ENCODE measurements at regions not wholly inside any gene's neighbourhood (a gene's known extent, or its start where the extent isn't known, plus 50 kb on each side); places are given as distances from the start of the nearest gene placed in this dataset.
"Not testable (repeated sequence)": the region's sequence is repeated elsewhere in the genome, so short reads cannot be mapped to it uniquely, and the experiment has no call there.

DNA sequence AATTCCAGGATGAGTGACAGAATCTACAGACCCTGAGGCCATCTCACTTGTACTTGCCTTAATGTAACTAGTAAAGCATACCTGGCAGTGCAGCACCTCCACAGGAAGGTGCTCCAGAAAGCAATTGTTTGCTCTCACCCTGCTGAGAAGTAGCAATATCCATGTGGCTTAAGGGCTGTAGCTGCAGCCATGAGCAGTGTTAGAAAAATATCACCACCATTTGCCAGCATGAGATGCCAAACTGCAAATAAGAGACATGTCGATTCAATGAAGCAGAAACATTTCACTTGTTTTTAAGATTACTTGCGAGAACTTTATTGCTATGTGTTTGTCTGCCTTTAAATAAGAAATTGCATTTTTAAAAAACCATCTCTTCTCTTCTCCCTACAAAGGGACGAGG, 151.5 kb downstream of the PRL start:
- DNase-seq (ENCODE audit: low read depth): no peak

GRCh38 chr6:22145823-22146677, 150.8 kb downstream of the PRL start:
- DNase-seq (ENCODE audit: low read depth): peak; percentile 45

DNA sequence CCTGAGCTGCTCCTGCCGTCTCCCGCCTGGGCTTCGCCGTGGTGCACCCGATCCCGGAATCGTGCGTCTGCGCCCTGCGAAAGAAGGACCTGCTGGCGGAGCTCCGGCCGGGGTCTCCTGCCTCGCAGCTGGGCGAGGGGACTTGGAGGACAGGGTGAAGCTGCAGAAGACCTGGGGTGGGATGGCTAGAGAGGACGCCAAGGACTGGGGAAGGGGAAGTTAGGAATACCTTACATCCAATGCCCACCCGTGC, 150.2 kb downstream of the PRL start:
- peak; percentile 23 for DNase-seq (ENCODE audit: low read depth)

DNA sequence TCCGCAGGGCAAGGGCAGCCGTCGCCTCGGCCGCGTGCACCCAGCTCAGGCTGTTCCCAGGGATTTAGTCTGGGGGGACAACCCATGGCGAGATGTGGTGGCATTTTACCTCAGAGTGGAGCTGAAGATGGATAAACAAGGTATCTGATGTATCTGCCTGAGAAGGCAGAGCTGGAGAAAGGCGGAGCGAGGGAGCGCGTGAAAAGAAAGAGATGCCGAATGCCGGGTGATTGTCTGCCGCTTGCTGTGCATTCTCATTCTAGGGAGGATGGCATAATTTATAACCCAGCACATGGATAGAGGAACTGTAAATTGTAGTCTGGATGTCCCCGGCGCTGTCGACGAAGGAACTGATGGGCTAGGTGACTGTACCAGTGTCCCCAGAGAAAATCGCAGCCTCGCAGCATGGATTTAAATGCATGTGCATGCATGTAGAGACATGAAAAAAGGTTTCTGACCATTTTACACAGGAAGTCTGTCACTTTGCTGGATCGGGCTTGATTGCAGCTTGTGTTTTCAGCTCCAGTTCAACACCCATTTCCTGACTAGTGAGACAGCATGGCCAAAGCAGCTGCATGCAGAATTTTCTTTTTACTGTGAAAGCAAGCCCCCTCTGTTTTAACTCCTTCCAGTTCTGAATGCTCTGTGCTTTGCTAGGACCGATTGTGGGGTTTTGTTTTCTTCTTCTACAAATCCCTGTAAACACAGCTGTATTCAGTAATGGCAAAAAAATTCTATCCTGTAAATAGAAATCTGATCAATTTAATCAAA, 149.7 kb downstream of the PRL start:
- peak; percentile 29 for DNase-seq (ENCODE audit: low read depth)

DNA sequence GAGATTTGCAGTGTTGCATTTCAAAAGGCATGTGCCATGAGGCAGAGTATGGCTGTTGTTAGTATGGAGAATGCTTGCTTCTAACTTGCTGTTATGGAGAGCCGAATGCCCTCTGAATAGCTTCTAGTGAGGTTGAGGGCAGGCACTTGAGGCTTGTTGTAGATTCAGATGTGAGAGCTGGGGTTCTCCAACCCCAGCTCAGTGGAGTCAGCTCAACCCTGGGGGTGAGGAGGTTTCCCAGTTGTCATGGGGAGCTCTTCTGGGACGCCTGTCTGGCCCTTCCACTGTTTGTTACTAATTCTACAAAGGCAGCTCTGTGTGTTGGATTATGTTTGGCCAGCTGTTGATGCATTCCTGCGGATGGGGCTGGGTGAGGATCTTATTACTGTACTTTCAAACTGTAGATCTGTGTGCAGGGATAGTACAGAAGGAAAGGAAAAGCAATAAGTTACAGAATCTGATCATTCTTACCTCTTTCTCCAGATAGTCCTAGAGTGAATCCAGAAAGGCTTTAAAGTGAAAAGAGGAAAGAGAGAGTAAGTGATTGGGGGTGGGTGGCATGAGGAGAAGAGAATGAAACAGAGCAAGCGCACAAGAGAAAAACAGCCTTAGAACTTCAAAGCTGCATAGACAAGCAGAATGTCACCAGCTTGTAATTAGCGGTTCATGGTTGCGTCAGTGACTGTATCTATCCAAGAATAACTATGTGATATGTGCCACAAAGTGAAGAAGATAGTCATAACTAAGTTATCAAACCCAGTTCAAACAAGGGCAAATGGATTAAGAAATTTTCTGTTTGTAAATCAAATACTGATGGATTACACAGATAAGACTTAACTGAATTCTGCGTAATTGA, 148.7 kb downstream of the PRL start:
- peak; percentile 81 for DNase-seq (ENCODE audit: low read depth)

GRCh38 chr6:22149096-22149495, 147.7 kb downstream of the PRL start:
- no peak for DNase-seq (ENCODE audit: low read depth)

DNA sequence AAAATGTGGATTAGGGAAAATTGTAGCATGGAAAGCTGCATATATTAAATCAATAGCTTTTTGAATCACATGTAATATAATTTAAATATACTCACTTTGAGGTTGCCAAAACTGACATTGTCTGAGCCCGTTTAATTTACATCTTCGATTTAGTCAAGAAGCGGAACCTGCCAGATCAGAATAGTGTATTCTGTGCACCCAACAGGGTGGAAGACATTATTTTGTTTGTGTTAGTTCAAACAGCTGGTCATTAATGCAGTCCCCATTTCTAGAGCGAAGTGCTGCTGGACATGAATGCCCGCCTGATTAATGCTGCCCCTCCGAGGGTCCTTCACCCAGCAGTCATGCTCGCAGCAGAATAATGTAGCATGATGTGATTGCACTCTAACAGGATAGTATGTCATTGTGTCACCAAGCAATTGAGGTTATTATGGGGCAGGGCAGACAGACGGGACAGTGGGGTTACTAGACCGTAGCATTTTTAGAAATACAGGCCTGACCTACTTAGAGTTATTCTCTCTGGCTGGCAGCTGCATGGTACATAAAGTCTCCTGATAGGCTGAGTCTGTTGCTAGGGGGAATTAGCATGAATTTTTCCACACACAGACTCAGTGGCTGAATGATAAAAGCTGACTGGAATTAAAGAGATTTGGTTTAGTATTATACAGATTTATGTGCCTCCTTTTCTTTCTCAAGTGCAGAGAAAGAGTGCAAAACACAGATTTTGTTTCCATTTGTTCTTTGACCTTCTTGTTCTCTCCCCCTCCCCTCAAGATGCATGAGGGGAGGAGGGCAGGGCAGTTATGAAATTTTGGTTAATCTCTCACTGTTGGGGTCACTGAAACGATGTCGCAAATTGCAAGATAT, 147.1 kb downstream of the PRL start:
- no peak for DNase-seq (ENCODE audit: low read depth)

GRCh38 chr6:22150368-22151035, 146.3 kb downstream of the PRL start:
- no peak for DNase-seq (ENCODE audit: low read depth)

DNA sequence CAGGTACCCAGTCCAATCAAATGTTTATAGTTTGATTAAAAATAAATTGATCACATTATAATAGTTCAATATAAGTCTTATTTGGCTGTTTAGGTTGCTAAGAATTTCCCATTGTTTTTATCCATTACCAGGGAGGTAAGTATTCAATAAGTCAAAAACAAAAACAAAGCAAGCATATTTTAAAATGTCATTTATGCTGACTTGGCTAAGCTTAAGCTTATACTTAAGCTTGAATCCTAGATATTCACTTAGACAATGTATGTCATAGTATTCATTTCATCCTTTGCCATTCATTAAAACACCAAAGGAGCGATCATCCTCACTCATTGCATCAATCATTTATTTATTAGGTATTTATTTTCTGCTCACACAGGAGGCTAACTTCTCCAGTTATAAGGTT, 144.9 kb downstream of the PRL start:
- no peak for DNase-seq (ENCODE audit: low read depth)

GRCh38 chr6:22152841-22153240, 144.0 kb downstream of the PRL start:
- DNase-seq (ENCODE audit: low read depth): no peak

DNA sequence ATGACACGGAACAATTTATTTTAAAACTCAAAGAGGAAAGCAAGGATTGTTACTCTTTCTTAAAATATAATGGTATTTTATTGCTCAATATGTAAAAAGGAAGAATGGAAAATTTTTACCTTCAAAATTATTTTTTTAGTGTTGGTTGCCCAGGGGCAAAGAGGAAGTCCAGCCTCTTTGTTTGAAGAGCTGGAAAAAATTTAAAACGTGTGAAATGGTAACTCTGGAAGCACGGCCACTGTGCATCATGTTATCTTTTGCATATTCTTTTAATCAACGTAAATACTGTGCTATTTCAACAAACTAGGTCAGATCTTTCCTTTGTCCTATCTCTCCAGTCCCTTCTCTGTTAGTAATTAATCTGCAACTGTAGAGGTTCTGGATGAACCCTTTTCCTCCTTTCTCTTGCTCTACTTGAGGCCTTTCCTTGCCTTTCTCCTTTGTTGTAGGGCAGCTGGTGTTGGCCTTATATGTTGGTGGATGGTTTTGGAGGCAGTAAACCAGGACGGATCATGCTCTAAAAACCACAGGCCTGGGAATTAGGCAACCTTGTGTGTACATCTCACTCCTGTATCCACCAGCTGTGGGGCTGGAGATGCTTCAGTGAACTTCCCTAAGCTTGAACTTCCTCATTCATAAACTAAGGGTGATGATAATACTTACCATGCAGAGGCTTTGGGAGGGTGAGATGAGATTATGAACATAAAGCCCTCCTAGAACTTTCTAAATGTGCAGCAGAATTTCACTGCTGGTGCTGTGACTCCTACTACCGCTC, 143.3 kb downstream of the PRL start:
- no peak for DNase-seq (ENCODE audit: low read depth)

DNA sequence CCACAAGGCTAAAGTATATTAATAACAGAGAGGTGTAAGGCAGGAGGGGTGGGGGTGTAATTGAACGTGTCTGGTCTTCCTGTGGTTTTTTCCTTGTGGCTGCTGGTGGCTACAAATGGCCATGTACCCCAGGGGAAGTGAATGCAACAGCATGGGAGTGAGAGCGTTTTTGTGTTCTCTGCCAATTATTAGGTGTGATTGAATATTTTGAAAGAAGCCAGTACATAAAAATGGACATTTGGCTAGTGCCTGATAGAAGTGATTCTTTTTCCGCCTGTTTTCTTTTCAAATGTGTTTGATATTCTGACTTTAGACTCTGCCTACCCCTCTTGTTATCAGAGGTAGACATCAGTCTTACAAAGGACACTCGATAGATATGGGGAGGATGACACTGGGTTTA, 141.3 kb downstream of the PRL start:
- no peak for DNase-seq (ENCODE audit: low read depth)

GRCh38 chr6:22157233-22157632, 139.6 kb downstream of the PRL start:
- DNase-seq (ENCODE audit: low read depth): no peak

GRCh38 chr6:22164236-22164635, 132.6 kb downstream of the PRL start:
- no peak for DNase-seq (ENCODE audit: low read depth)

DNA sequence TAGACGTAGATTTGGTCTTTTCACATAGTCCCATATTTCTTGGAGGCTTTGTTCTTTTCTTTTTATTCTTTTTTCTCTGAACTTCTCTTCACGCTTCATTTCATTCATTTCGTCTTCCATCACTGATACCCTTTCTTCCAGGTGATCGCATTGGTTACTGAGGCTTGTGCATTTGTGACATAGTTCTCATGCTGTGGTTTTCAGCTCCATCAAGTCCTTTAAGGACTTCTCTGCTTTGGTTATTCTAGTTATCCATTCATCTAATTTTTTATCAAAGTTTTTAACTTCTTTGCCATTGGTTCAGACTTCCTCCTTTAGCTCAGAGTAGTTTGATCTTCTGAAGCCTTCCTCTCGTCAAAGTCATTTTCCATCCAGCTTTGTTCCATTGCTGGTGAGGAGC, 125.8 kb downstream of the PRL start:
- not testable (repeated sequence) for DNase-seq (ENCODE audit: low read depth)

DNA sequence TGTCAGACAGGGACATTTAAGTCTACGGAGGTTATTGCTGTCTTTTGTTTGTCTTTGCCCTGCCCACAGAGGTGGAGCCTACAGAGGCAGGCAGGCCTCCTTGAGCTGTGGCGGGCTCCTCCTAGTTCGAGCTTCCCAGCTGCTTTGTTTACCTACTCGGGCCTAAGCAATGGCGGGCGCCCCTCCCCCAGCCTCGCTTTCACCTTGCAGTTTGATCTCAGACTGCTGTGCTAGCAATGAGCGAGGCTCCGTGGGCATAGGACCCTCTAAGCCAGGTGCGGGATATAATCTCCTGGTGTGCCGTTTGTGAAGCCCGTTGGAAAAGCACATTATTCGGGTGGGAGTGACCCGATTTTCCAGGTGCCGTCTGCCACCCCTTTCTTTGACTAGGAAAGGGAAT, 125.0 kb downstream of the PRL start:
- not testable (repeated sequence) for DNase-seq (ENCODE audit: low read depth)

GRCh38 chr6:22173311-22173710, 123.5 kb downstream of the PRL start:
- no peak for DNase-seq (ENCODE audit: low read depth)

GRCh38 chr6:22180250-22180649, 116.6 kb downstream of the PRL start:
- DNase-seq (ENCODE audit: low read depth): not testable (repeated sequence)

GRCh38 chr6:22184371-22184770, 112.5 kb downstream of the PRL start:
- no peak for DNase-seq (ENCODE audit: low read depth)

GRCh38 chr6:22189946-22190345, 106.9 kb downstream of the PRL start:
- no peak for DNase-seq (ENCODE audit: low read depth)

Measured in Daoy (cell line).